Natural killer cell (primary cell): ENCODE measurements at regions not wholly inside any gene's neighbourhood (a gene's known extent, or its start where the extent isn't known, plus 50 kb on each side); places are given as distances from the start of the nearest gene placed in this dataset.

ENCODE experiments used
- ATAC-seq, 3 donors: fragments of 150-1000 bp in 2 of 3; fragments of 200-7000 bp in 1 of 3; cut with Tn5 transposase; 1 replicate in 1 of 3; 2 replicates in 2 of 3; pipeline ENCODE4 v1.10.0; 2021; ENCODE audit warnings: mild to moderate bottlenecking in 2 of 3, moderate library complexity in 2 of 3
- DNase-seq, 2 donors: peaks; one replicate each; pipeline versions ENCODE4 v3.0.0 to v3.0.0-alpha.2; 2013 to 2021; ENCODE audit warnings: mixed read lengths in 1 of 2
- H3K27ac ChIP-seq: one replicate; pipeline ENCODE4 v1.5.1; 2013; ENCODE audit warnings: mild to moderate bottlenecking, low read length
- H3K27me3 ChIP-seq: one replicate; pipeline ENCODE4 v1.6.1; 2013; ENCODE audit warnings: low read length; ENCODE audit not compliant: control insufficient read depth, insufficient read depth
- H3K36me3 ChIP-seq: one replicate; pipeline ENCODE4 v1.6.1; 2013; ENCODE audit warnings: low read length; ENCODE audit not compliant: control insufficient read depth, insufficient read depth
- H3K4me1 ChIP-seq: one replicate; pipeline ENCODE4 v1.6.1; 2013; ENCODE audit warnings: low read length; ENCODE audit not compliant: control insufficient read depth, insufficient read depth
- H3K4me3 ChIP-seq: one replicate; pipeline ENCODE4 v1.5.1; 2013; ENCODE audit warnings: low read length
- H3K9me3 ChIP-seq: one replicate; pipeline ENCODE4 v1.6.1; 2013; ENCODE audit warnings: low read length; ENCODE audit not compliant: control insufficient read depth, insufficient read depth
- H3K27ac Mint-ChIP-seq, 2 donors: one replicate each; pipeline ENCODE4 v1.8.0; 2022; ENCODE audit warnings: mild to moderate bottlenecking in 2 of 2, mixed read lengths in 2 of 2, moderate library complexity in 1 of 2
- H3K27me3 Mint-ChIP-seq, 2 donors: one replicate each; pipeline ENCODE4 v1.8.0; 2022; ENCODE audit warnings: low read depth in 2 of 2, mixed read lengths in 2 of 2
- H3K36me3 Mint-ChIP-seq: one replicate; pipeline ENCODE4 v1.8.0; 2022; ENCODE audit warnings: mixed read lengths
- H3K4me1 Mint-ChIP-seq, 2 donors: one replicate each; pipeline ENCODE4 v1.8.0; 2022; ENCODE audit warnings: mixed read lengths in 2 of 2
- H3K4me3 Mint-ChIP-seq: one replicate; pipeline ENCODE4 v1.8.0; 2022; ENCODE audit warnings: mild to moderate bottlenecking, moderate library complexity, mixed read lengths
- H3K9me3 Mint-ChIP-seq, 2 donors: one replicate each; pipeline ENCODE4 v1.8.0; 2022; ENCODE audit warnings: mixed read lengths in 2 of 2
- CTCF ChIP-seq: fragments of 200-600 bp; IDR thresholded peaks from one replicate; pipeline ENCODE4 v1.8.0; 2022; ENCODE audit warnings: antibody characterized with exemption
- WGBS: methylation state at CpG from one replicate; pipeline ENCODE4 v1.1.7; 2013; ENCODE audit warnings: missing lambda C conversion rate; ENCODE audit not compliant: insufficient coverage; 5-methylcytosine and 5-hydroxymethylcytosine counted together
- intact Hi-C: fragments of 100-400 bp; cut with micrococcal nuclease; formaldehyde crosslinking; loops from one replicate; pipeline ENCODE4 v1.14.2; 2022

- no peak overlapping the region for H3K27ac Mint-ChIP-seq
- Histone ChIP-seq H3K4me3 (no peak overlapping the region), H3K27ac (no peak overlapping the region), H3K4me1 (peaks cover 7% of the 10 kb centered on the region), H3K36me3 (no peaks in the 10 kb centered on the region), H3K9me3 (no peaks in the 10 kb centered on the region), H3K27me3 (no peaks in the 10 kb centered on the region)
- TF ChIP-seq CTCF, result no peak
- H3K27me3 Mint-ChIP-seq, result no peaks in the 10 kb centered on the region
- intact Hi-C loops, result no loop called here
- WGBS, result 76% methylated on average over 3 of the region's 3 CpGs
- H3K36me3 Mint-ChIP-seq, result no peaks in the 10 kb centered on the region
- peaks cover 23 to 27% of the 10 kb centered on the region in 2 donors for H3K4me1 Mint-ChIP-seq
- H3K4me3 Mint-ChIP-seq, result no peak overlapping the region
- ATAC-seq (no peak), DNase-seq (no peak)
- peaks cover 0 to 4% of the 10 kb centered on the region in 2 donors for H3K9me3 Mint-ChIP-seq
These were observed 67.8 kb upstream of the PRSS1 start for GRCh38 chr7:142681314-142682092.

GRCh38 chr7:142671506-142671905 lies 77.8 kb upstream of the PRSS1 start:
- no peaks in the 10 kb centered on the region for H3K27me3 Mint-ChIP-seq
- no peak for TF ChIP-seq CTCF
- no peaks in the 10 kb centered on the region for H3K9me3 Mint-ChIP-seq
- Histone ChIP-seq H3K4me1 (peaks cover 9% of the 10 kb centered on the region), H3K27ac (no peak overlapping the region), H3K27me3 (no peaks in the 10 kb centered on the region), H3K4me3 (no peak overlapping the region), H3K36me3 (no peaks in the 10 kb centered on the region), H3K9me3 (no peaks in the 10 kb centered on the region)
- ATAC-seq (no peak), DNase-seq (no peak)
- peak overlapping the region in 1 of 2 donors; percentile 75 for H3K27ac Mint-ChIP-seq
- 38% methylated on average over 1 of the region's 2 CpGs for WGBS
- H3K4me3 Mint-ChIP-seq, result no peak overlapping the region
- H3K36me3 Mint-ChIP-seq, result no peaks in the 10 kb centered on the region
- H3K4me1 Mint-ChIP-seq, result peaks cover 22 to 27% of the 10 kb centered on the region in 2 donors
- intact Hi-C loops, result loop anchor here (5.0 kb wide), 1 partner anchor 41 kb away; no protein-coding TSS in a partner anchor

GRCh38 chr7:142670511-142670910 lies 78.8 kb upstream of the PRSS1 start:
- DNase-seq, result peak in 1 of 2 donors; percentile 25
- Mint-ChIP-seq H3K27me3 (no peaks in the 10 kb centered on the region), H3K27ac (peak overlapping the region; percentile 31 to 75), H3K9me3 (no peaks in the 10 kb centered on the region), H3K4me3 (peak overlapping the region; percentile 41), H3K36me3 (no peaks in the 10 kb centered on the region), H3K4me1 (peaks cover 22 to 27% of the 10 kb centered on the region in 2 donors)
- H3K4me3 ChIP-seq, result no peak overlapping the region
- TF ChIP-seq CTCF, result no peak
- H3K36me3 ChIP-seq, result no peaks in the 10 kb centered on the region
- ATAC-seq, result peak in 1 of 3 donors; percentile 42
- H3K9me3 ChIP-seq, result no peaks in the 10 kb centered on the region
- intact Hi-C loops, result loop anchor here (5.0 kb wide), 1 partner anchor 42 kb away; no protein-coding TSS in a partner anchor
- H3K27me3 ChIP-seq, result no peaks in the 10 kb centered on the region
- 0% methylated on average over 1 of the region's 1 CpG for WGBS
- H3K27ac ChIP-seq, result no peak overlapping the region
- H3K4me1 ChIP-seq, result peaks cover 9% of the 10 kb centered on the region
